ENCODE measurements at regions not wholly inside any gene's neighbourhood (a gene's known extent, or its start where the extent isn't known, plus 50 kb on each side); places are given as distances from the start of the nearest gene placed in this dataset.
"Not testable (repeated sequence)": the region's sequence is repeated elsewhere in the genome, so short reads cannot be mapped to it uniquely, and the experiment has no call there.

GRCh38 chr9:7579351-7579750, 220.2 kb downstream of the DMAC1 start:
- no peaks in the 10 kb centered on the region for H3K9me3 ChIP-seq (ENCODE audit: control insufficient read depth, low read length)
- no peak for DNase-seq (ENCODE audit: low read depth)
- no peaks in the 10 kb centered on the region for H3K27me3 ChIP-seq (replicated peaks; ENCODE audit: control insufficient read depth, insufficient read depth, low read length)
- no peak overlapping the region for H3K9ac ChIP-seq (ENCODE audit: low read length)
- H3K4me3 ChIP-seq (ENCODE audit: low read length): no peak overlapping the region
- no peaks in the 10 kb centered on the region for H3K4me1 ChIP-seq (ENCODE audit: control insufficient read depth, insufficient read depth, low read length)
- H3K36me3 ChIP-seq (ENCODE audit: control insufficient read depth, insufficient read depth, low read length, severe bottlenecking): no peaks in the 10 kb centered on the region

- Histone ChIP-seq H3K9me3 (ENCODE audit: control insufficient read depth, low read length) (no peaks in the 10 kb centered on the region), H3K4me3 (ENCODE audit: low read length) (no peak overlapping the region), H3K36me3 (ENCODE audit: control insufficient read depth, insufficient read depth, low read length, severe bottlenecking) (no peaks in the 10 kb centered on the region), H3K4me1 (ENCODE audit: control insufficient read depth, insufficient read depth, low read length) (no peaks in the 10 kb centered on the region), H3K27me3 (replicated peaks; ENCODE audit: control insufficient read depth, insufficient read depth, low read length) (no peaks in the 10 kb centered on the region), H3K9ac (ENCODE audit: low read length) (no peak overlapping the region)
- no peak for DNase-seq (ENCODE audit: low read depth)
Observed at GRCh38 chr9:7578951-7579350, 220.6 kb downstream of the DMAC1 start.

DNA sequence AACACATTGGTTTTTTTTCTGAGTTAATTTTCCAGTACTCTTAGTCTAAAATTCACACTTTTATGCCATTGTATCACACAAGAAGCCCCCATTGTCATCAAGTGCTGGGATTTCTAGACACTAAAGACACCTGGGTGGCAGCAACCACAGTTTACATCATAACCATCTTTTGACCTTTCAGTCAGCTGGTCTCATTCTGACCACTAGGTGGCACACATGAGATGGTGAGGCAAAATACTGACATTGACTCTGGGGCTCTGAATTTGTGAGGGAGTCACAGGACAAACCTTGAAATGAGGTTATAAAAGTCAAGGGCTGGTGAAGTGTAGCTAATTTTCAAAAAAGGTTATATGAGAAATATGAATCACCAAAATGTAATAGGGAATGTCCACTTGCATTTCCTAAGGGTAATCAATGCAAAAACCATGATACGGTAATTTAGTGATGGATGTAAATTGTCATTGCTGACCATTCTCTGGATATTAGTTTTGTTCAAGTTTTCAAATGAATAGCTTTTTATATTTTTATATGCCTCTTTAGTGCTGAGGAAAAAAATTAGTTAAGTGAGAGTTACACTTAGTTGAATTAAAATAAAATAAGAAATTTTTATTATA, 229.4 kb downstream of the DMAC1 start:
- DNase-seq (ENCODE audit: low read depth): peak; percentile 3
- H3K9me3 ChIP-seq (ENCODE audit: control insufficient read depth, low read length): no peaks in the 10 kb centered on the region
- peaks cover 14% of the 10 kb centered on the region for H3K27me3 ChIP-seq (replicated peaks; ENCODE audit: control insufficient read depth, insufficient read depth, low read length)

GRCh38 chr9:7567687-7568086, 231.9 kb downstream of the DMAC1 start:
- Histone ChIP-seq H3K9me3 (ENCODE audit: control insufficient read depth, low read length) (no peaks in the 10 kb centered on the region), H3K9ac (ENCODE audit: low read length) (no peak overlapping the region), H3K27me3 (replicated peaks; ENCODE audit: control insufficient read depth, insufficient read depth, low read length) (peaks cover 11% of the 10 kb centered on the region), H3K4me3 (ENCODE audit: low read length) (no peak overlapping the region), H3K36me3 (ENCODE audit: control insufficient read depth, insufficient read depth, low read length, severe bottlenecking) (no peaks in the 10 kb centered on the region), H3K4me1 (ENCODE audit: control insufficient read depth, insufficient read depth, low read length) (no peaks in the 10 kb centered on the region)
- DNase-seq (ENCODE audit: low read depth): no peak

More for the DNA sequence above, 229.4 kb downstream of the DMAC1 start:
- Histone ChIP-seq H3K4me1 (ENCODE audit: control insufficient read depth, insufficient read depth, low read length) (no peaks in the 10 kb centered on the region), H3K9ac (ENCODE audit: low read length) (no peak overlapping the region), H3K4me3 (ENCODE audit: low read length) (no peak overlapping the region), H3K36me3 (ENCODE audit: control insufficient read depth, insufficient read depth, low read length, severe bottlenecking) (no peaks in the 10 kb centered on the region)

GRCh38 chr9:7561527-7562080, 238.0 kb downstream of the DMAC1 start:
- H3K4me1 ChIP-seq (ENCODE audit: control insufficient read depth, insufficient read depth, low read length): no peaks in the 10 kb centered on the region
- no peak overlapping the region for H3K9ac ChIP-seq (ENCODE audit: low read length)
- peaks cover 3% of the 10 kb centered on the region for H3K27me3 ChIP-seq (replicated peaks; ENCODE audit: control insufficient read depth, insufficient read depth, low read length)
- no peak overlapping the region for H3K4me3 ChIP-seq (ENCODE audit: low read length)
- no peaks in the 10 kb centered on the region for H3K36me3 ChIP-seq (ENCODE audit: control insufficient read depth, insufficient read depth, low read length, severe bottlenecking)
- H3K9me3 ChIP-seq (ENCODE audit: control insufficient read depth, low read length): no peaks in the 10 kb centered on the region
- no peak for DNase-seq (ENCODE audit: low read depth)

DNA sequence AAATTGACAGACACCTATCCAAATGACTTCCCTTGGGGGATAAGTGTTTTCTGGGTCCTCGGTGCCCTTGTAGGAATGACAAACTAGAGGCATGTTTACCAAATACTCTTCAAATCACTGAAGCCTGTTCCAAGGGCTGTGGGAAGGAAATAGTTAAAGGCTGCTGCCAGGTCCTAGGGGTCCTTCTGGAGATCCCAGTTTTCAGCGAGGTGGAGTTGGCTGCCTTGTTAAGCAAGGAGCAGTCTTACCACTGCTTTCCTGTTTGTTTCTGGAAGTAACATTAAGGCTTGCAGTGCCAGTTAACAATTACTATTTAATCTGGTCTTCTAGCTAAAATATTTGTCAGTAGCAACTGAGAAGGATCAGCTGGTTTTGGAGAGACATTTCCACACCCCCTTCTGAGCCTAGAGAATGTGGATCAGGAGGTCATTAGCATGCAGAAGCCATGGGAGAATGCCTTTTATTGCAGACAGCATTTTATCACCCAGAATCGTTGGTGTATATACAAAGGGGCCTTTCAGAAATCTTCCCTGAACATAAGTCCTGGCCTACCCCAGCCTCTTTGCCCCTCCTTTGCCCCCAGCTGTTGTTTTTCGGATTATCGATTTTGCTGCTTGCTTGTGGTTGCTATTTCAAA, 238.8 kb downstream of the DMAC1 start:
- Histone ChIP-seq H3K4me1 (ENCODE audit: control insufficient read depth, insufficient read depth, low read length) (no peaks in the 10 kb centered on the region), H3K36me3 (ENCODE audit: control insufficient read depth, insufficient read depth, low read length, severe bottlenecking) (no peaks in the 10 kb centered on the region), H3K9me3 (ENCODE audit: control insufficient read depth, low read length) (no peaks in the 10 kb centered on the region), H3K4me3 (ENCODE audit: low read length) (no peak overlapping the region), H3K27me3 (replicated peaks; ENCODE audit: control insufficient read depth, insufficient read depth, low read length) (peaks cover 3% of the 10 kb centered on the region), H3K9ac (ENCODE audit: low read length) (no peak overlapping the region)
- no peak for DNase-seq (ENCODE audit: low read depth)

GRCh38 chr9:7554699-7555098, 244.9 kb downstream of the DMAC1 start:
- no peak for DNase-seq (ENCODE audit: low read depth)
- H3K9me3 ChIP-seq (ENCODE audit: control insufficient read depth, low read length): no peaks in the 10 kb centered on the region
- no peak overlapping the region for H3K9ac ChIP-seq (ENCODE audit: low read length)
- no peak overlapping the region for H3K4me3 ChIP-seq (ENCODE audit: low read length)
- H3K36me3 ChIP-seq (ENCODE audit: control insufficient read depth, insufficient read depth, low read length, severe bottlenecking): no peaks in the 10 kb centered on the region
- H3K4me1 ChIP-seq (ENCODE audit: control insufficient read depth, insufficient read depth, low read length): no peaks in the 10 kb centered on the region
- H3K27me3 ChIP-seq (replicated peaks; ENCODE audit: control insufficient read depth, insufficient read depth, low read length): no peaks in the 10 kb centered on the region

- not testable (repeated sequence) for H3K9ac ChIP-seq (ENCODE audit: low read length); H3K4me3 ChIP-seq (ENCODE audit: low read length); H3K9me3 ChIP-seq (ENCODE audit: control insufficient read depth, low read length); H3K36me3 ChIP-seq (ENCODE audit: control insufficient read depth, insufficient read depth, low read length, severe bottlenecking); H3K27me3 ChIP-seq (replicated peaks; ENCODE audit: control insufficient read depth, insufficient read depth, low read length); DNase-seq (ENCODE audit: low read depth); H3K4me1 ChIP-seq (ENCODE audit: control insufficient read depth, insufficient read depth, low read length)
Observed at GRCh38 chr9:7552706-7553105, 246.9 kb downstream of the DMAC1 start.

GRCh38 chr9:7549249-7549648, 250.3 kb downstream of the DMAC1 start:
- Histone ChIP-seq H3K9ac (ENCODE audit: low read length) (no peak overlapping the region), H3K4me3 (ENCODE audit: low read length) (no peak overlapping the region), H3K27me3 (replicated peaks; ENCODE audit: control insufficient read depth, insufficient read depth, low read length) (peaks cover 10% of the 10 kb centered on the region), H3K36me3 (ENCODE audit: control insufficient read depth, insufficient read depth, low read length, severe bottlenecking) (no peaks in the 10 kb centered on the region), H3K9me3 (ENCODE audit: control insufficient read depth, low read length) (no peaks in the 10 kb centered on the region), H3K4me1 (ENCODE audit: control insufficient read depth, insufficient read depth, low read length) (no peaks in the 10 kb centered on the region)
- no peak for DNase-seq (ENCODE audit: low read depth)

DNA sequence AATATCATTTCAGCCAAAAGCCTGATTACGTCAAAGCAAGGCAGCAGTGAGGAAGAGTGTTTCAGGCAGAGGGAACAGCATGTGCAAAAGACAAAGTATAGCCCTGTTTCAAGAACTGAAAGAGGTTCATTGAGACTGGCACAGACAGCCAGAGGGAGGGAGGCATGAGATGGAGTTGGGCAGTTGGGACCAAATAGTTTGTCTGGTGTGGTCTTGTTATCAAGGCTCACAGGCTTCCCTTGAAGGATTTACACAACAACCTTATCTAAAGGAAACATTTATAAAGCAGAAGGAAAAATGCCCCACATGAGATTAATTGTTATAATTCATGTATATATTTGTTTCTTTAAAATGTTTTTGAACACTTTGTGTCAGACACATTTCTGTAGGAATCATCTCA, 253.3 kb downstream of the DMAC1 start:
- Histone ChIP-seq H3K27me3 (replicated peaks; ENCODE audit: control insufficient read depth, insufficient read depth, low read length) (peaks cover 17% of the 10 kb centered on the region), H3K4me3 (ENCODE audit: low read length) (no peak overlapping the region), H3K9ac (ENCODE audit: low read length) (no peak overlapping the region), H3K9me3 (ENCODE audit: control insufficient read depth, low read length) (no peaks in the 10 kb centered on the region), H3K4me1 (ENCODE audit: control insufficient read depth, insufficient read depth, low read length) (no peaks in the 10 kb centered on the region), H3K36me3 (ENCODE audit: control insufficient read depth, insufficient read depth, low read length, severe bottlenecking) (no peaks in the 10 kb centered on the region)
- no peak for DNase-seq (ENCODE audit: low read depth)

DNA sequence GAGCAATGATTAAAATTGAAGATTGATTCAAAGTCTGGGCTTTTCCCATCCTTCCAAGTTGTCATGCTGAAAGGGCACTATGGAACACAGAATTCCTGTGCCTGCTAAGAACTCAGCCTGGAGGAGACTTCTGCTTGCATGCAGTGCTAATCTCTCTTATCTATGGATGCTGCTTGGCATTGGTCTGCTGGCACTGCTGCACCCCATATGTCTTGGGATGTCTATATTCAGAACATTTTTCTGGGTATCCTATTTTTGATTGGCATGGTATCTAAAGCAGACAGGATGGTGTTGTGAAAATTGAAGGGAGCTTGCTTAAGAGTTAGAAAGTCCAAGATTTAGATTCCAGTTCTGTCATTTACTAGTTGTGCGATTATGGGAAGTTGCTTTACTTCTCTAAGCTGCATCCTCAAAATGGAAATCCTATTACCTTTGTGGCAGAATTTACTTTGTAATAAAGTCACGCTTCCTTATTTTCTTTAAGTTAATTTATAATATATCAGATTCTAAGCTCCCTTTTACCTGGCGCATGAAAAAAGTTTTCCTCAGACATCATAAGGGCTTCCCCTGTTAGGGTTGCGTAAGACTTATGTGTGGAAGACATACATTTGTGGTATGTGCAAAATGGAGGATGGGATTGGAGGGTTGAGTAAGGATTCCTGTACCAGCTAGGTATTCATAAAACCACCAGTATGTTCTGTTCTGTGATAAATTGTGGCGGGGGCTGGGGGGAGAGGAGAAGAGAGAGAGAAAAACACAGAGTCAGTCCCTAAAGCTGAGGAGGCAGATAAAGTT, 254.0 kb downstream of the DMAC1 start:
- no peak overlapping the region for H3K9ac ChIP-seq (ENCODE audit: low read length)
- no peak for DNase-seq (ENCODE audit: low read depth)
- H3K4me1 ChIP-seq (ENCODE audit: control insufficient read depth, insufficient read depth, low read length): no peaks in the 10 kb centered on the region
- H3K9me3 ChIP-seq (ENCODE audit: control insufficient read depth, low read length): no peaks in the 10 kb centered on the region
- H3K27me3 ChIP-seq (replicated peaks; ENCODE audit: control insufficient read depth, insufficient read depth, low read length): peaks cover 17% of the 10 kb centered on the region
- no peaks in the 10 kb centered on the region for H3K36me3 ChIP-seq (ENCODE audit: control insufficient read depth, insufficient read depth, low read length, severe bottlenecking)
- H3K4me3 ChIP-seq (ENCODE audit: low read length): no peak overlapping the region

All from adipocyte (in vitro differentiated cells).